Endothelial cell (in vitro differentiated cells): ENCODE measurements at regions not wholly inside any gene's neighbourhood (a gene's known extent, or its start where the extent isn't known, plus 50 kb on each side); places are given as distances from the start of the nearest gene placed in this dataset.
"Not testable (repeated sequence)": the region's sequence is repeated elsewhere in the genome, so short reads cannot be mapped to it uniquely, and the experiment has no call there.

Experiments
- DNase-seq: peaks from one replicate; pipeline ENCODE4 v3.0.0; 2021; ENCODE audit warnings: low spot score
- H3K27ac Mint-ChIP-seq: one replicate; pipeline ENCODE4 v1.8.0; 2021; ENCODE audit warnings: mixed read lengths, inconsistent platforms; ENCODE audit not compliant: unreplicated experiment
- H3K27me3 Mint-ChIP-seq: one replicate; pipeline ENCODE4 v1.8.0; 2021; ENCODE audit warnings: mild to moderate bottlenecking, moderate library complexity, mixed read lengths, inconsistent platforms; ENCODE audit not compliant: unreplicated experiment
- H3K36me3 Mint-ChIP-seq: one replicate; pipeline ENCODE4 v1.8.0; 2021; ENCODE audit warnings: mild to moderate bottlenecking, low read depth, mixed read lengths, inconsistent platforms; ENCODE audit not compliant: unreplicated experiment
- H3K4me1 Mint-ChIP-seq: one replicate; pipeline ENCODE4 v1.8.0; 2021; ENCODE audit warnings: mild to moderate bottlenecking, mixed read lengths, inconsistent platforms; ENCODE audit not compliant: unreplicated experiment
- H3K4me3 Mint-ChIP-seq: one replicate; pipeline ENCODE4 v1.8.0; 2021; ENCODE audit warnings: mild to moderate bottlenecking, mixed read lengths, inconsistent platforms; ENCODE audit not compliant: unreplicated experiment
- H3K9me3 Mint-ChIP-seq: one replicate; pipeline ENCODE4 v1.8.0; 2021; ENCODE audit warnings: mixed read lengths, inconsistent platforms; ENCODE audit not compliant: unreplicated experiment
- TF ChIP-seq, protein P1 (sequence below): fragments of 200-600 bp; sonication (generic); IDR thresholded peaks from one replicate; pipeline ENCODE4 v1.5.0; 2021; ENCODE audit warnings: antibody characterized with exemption; ENCODE audit not compliant: unreplicated experiment

DNA sequence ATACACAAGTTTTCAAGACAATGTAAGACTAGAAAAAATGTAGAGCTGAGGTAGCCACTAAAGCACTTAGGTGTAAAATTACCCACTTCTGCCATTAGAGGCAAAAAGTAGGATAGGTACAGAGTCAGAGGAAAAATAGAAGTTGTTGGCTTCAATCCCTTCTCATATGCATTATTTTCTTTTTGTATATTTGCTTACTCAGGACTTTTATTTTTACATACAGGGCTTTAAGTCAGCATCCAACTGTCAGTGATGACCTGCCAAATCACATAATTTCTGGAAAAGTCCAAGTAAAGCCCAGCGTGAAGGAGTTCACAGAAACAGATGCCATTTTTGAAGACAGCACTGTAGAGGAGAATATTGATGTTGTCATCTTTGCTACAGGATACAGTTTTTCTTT lies 211.0 kb upstream of the POGK start:
- DNase-seq, result no peak
- no peaks in the 10 kb centered on the region for H3K4me1 Mint-ChIP-seq

DNA sequence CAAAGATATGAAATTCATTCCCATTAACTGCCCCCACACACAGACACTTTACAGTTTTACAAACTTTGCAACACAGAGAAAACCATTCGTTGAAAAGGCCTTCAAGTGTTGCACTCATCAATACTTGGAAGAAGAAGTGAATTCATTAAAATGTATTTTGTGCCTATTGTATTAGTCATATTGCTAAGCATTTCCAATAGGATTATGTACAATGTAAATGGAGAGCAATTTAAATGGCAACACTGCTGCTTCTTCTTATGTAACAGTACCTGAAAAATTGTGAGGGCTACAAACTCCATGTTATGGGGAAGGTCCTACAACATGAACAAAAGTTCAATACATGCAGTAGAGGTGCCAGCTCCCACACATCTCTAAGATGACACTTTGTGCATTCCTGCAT lies 209.3 kb upstream of the POGK start:
- H3K27me3 Mint-ChIP-seq, result no peaks in the 10 kb centered on the region
- no peak for DNase-seq
- H3K36me3 Mint-ChIP-seq, result no peaks in the 10 kb centered on the region
- TF ChIP-seq, protein P1, sequence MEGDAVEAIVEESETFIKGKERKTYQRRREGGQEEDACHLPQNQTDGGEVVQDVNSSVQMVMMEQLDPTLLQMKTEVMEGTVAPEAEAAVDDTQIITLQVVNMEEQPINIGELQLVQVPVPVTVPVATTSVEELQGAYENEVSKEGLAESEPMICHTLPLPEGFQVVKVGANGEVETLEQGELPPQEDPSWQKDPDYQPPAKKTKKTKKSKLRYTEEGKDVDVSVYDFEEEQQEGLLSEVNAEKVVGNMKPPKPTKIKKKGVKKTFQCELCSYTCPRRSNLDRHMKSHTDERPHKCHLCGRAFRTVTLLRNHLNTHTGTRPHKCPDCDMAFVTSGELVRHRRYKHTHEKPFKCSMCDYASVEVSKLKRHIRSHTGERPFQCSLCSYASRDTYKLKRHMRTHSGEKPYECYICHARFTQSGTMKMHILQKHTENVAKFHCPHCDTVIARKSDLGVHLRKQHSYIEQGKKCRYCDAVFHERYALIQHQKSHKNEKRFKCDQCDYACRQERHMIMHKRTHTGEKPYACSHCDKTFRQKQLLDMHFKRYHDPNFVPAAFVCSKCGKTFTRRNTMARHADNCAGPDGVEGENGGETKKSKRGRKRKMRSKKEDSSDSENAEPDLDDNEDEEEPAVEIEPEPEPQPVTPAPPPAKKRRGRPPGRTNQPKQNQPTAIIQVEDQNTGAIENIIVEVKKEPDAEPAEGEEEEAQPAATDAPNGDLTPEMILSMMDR, result no peak
- no peak overlapping the region for H3K27ac Mint-ChIP-seq
- no peaks in the 10 kb centered on the region for H3K4me1 Mint-ChIP-seq
- no peak overlapping the region for H3K4me3 Mint-ChIP-seq
- H3K9me3 Mint-ChIP-seq, result no peaks in the 10 kb centered on the region

More for the DNA sequence above, 211.0 kb upstream of the POGK start:
- TF ChIP-seq, protein P1, result no peak
- no peak overlapping the region for H3K4me3 Mint-ChIP-seq
- H3K9me3 Mint-ChIP-seq, result no peaks in the 10 kb centered on the region
- no peaks in the 10 kb centered on the region for H3K36me3 Mint-ChIP-seq
- no peaks in the 10 kb centered on the region for H3K27me3 Mint-ChIP-seq
- H3K27ac Mint-ChIP-seq, result no peak overlapping the region

DNA sequence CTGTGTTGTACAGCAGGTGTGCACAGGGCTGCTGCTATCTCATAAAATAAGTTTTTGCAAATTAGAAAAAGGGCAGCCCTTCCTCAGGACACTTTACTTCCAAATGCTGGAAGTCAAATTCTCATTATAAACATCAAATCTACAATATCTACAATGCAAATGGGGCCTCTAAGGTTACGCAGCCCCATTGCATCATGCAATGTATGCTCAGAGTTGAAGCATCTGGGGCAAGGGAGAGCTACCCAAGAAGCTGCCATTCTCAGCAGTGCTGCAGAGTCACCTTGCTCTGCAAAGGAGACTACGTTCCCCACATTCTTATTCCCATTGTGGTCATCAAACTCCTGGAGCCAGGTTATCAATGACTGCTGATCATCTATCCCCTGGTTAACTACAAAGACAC lies 208.9 kb upstream of the POGK start:
- Mint-ChIP-seq H3K9me3 (no peaks in the 10 kb centered on the region), H3K4me3 (no peak overlapping the region), H3K36me3 (no peaks in the 10 kb centered on the region), H3K27ac (no peak overlapping the region), H3K27me3 (no peaks in the 10 kb centered on the region), H3K4me1 (no peaks in the 10 kb centered on the region)
- no peak for DNase-seq
- TF ChIP-seq, protein P1, result no peak

DNA sequence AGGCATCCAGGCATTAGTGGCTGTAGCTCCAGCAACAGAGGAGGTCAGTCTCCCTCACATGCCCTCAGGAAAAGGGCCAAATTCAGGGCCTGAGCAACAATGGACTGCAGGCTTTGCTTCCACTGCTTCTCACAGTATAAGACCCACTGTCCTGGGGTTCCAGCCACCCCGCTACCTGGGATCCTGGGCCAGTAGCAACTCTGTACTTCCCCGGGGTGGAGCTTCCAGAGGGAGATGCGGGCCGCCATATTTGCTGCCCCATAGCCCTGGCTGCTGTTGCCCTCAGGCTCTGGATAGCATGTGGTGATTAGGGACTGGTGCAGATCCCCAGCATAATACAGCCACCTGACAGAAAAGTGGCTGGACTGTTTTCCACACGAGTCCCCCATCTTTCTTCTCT lies 201.1 kb upstream of the POGK start:
- no peaks in the 10 kb centered on the region for H3K27me3 Mint-ChIP-seq
- H3K4me3 Mint-ChIP-seq, result no peak overlapping the region
- TF ChIP-seq, protein P1, result no peak
- H3K27ac Mint-ChIP-seq, result no peak overlapping the region
- H3K4me1 Mint-ChIP-seq, result peaks cover 8% of the 10 kb centered on the region
- DNase-seq, result no peak
- no peaks in the 10 kb centered on the region for H3K9me3 Mint-ChIP-seq
- no peaks in the 10 kb centered on the region for H3K36me3 Mint-ChIP-seq

DNA sequence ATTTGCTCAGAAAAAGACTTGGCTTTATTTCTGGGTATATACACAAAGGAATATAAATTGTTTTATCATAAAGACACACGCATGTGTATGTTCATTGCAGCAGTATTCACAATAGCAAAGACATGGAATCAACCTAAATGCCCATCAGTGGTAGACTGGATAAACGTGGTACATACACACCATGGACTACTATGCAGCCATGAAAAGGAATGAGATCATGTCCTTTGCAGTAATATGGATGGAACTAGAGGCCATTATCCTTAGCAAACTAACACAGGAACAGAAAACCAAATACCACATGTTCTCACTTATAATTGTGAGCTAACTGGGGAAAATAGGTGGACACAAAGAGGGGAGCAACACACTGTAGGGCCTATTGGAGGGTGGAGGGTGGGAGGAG lies 182.0 kb upstream of the POGK start:
- not testable (repeated sequence) for H3K27me3 Mint-ChIP-seq, H3K36me3 Mint-ChIP-seq, H3K9me3 Mint-ChIP-seq, DNase-seq, H3K27ac Mint-ChIP-seq, H3K4me1 Mint-ChIP-seq, H3K4me3 Mint-ChIP-seq

DNA sequence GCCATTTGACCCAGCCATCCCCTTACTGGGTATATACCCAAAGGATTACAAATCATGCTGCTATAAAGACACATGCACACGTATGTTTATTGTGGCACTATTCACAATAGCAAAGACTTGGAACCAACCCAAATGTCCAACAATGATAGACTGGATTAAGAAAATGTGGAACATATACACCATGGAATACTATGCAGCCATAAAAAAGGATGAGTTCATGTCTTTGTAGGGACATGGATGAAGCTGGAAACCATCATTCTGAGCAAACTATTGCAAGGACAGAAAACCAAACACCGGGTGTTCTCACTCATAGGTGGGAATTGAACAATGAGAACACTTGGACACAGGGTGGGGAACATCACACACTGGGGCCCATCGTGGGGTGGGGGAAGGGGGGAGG lies 172.5 kb upstream of the POGK start:
- not testable (repeated sequence) for H3K27ac Mint-ChIP-seq, H3K4me3 Mint-ChIP-seq, DNase-seq, H3K9me3 Mint-ChIP-seq, H3K36me3 Mint-ChIP-seq, H3K27me3 Mint-ChIP-seq
- peaks cover 12% of the 10 kb centered on the region for H3K4me1 Mint-ChIP-seq

DNA sequence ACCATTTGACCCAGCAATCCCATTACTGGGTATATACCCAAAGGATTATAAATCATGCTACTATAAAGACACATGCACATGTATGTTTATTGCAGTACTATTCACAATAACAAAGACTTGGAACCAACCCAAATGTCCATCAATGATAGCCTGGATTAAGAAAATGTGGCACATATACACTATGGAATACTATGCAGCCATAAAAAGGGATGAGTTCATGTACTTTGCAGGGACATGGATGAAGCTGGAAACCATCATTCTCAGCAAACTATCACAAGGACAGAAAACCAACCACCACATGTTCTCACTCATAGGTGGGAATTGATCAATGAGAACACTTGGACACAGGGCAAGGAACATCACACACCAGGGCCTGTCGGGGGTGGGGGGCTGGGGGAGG lies 171.7 kb upstream of the POGK start:
- not testable (repeated sequence) for H3K4me3 Mint-ChIP-seq, DNase-seq, H3K27ac Mint-ChIP-seq, H3K36me3 Mint-ChIP-seq, H3K9me3 Mint-ChIP-seq, H3K27me3 Mint-ChIP-seq
- H3K4me1 Mint-ChIP-seq, result peaks cover 12% of the 10 kb centered on the region
